Upper lobe of right lung (tissue), 1 donor: ENCODE measurements at regions not wholly inside any gene's neighbourhood (a gene's known extent, or its start where the extent isn't known, plus 50 kb on each side); places are given as distances from the start of the nearest gene placed in this dataset.

ENCODE experiments used
- ATAC-seq: fragments of 200-7000 bp; cut with Tn5 transposase; one replicate; pipeline ENCODE4 v1.9.1; 2020; ENCODE audit warnings: mild to moderate bottlenecking, moderate library complexity
- DNase-seq: peaks from one replicate; pipeline ENCODE4 v3.0.0-alpha.2; 2020
- H3K27ac ChIP-seq: fragments of 200-600 bp; one replicate; pipeline ENCODE4 v1.8.0; 2022
- H3K27me3 ChIP-seq: fragments of 200-600 bp; one replicate; pipeline ENCODE4 v1.8.0; 2022; ENCODE audit warnings: mild to moderate bottlenecking
- H3K36me3 ChIP-seq: fragments of 200-600 bp; one replicate; pipeline ENCODE4 v1.8.0; 2022
- H3K4me1 ChIP-seq: fragments of 200-600 bp; one replicate; pipeline ENCODE4 v1.8.0; 2022
- H3K4me3 ChIP-seq: fragments of 200-600 bp; one replicate; pipeline ENCODE4 v1.8.0; 2022; ENCODE audit warnings: mild to moderate bottlenecking
- H3K9me3 ChIP-seq: fragments of 200-600 bp; one replicate; pipeline ENCODE4 v1.8.0; 2022
- intact Hi-C: fragments of 100-400 bp; cut with DNase I; formaldehyde crosslinking; loops from one replicate; pipeline ENCODE4 v1.11.0; 2022
- TF ChIP-seq, protein P1 (sequence below): fragments of 200-600 bp; IDR thresholded peaks from one replicate; pipeline ENCODE4 v1.8.0; 2022; ENCODE audit warnings: antibody characterized with exemption
- donor health status: DM: no; HTN: yes; CAD: no; lungs with severe emphysema.

- ATAC-seq = no peak
Measured at GRCh38 chr4:29309050-29309449, 1411.1 kb upstream of the PCDH7 start.

DNA sequence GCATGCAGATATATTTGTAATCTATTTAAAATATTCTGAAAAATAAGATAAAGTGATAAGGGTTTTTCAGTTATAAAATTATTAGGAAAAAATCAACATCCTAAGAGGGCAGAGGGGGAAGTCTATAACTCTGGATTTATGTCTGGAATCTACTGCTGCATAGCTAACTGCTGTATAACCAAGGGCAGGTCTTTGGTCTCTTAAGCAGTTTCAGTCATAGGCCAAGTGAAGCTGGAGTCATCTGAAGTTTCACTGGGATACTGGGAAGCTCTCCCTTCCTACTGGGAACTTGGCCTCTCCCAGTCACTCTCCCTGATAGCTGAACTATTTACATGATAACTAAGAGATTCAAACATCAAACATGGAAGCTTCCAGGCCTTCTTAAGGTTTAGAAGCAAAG is 1409.9 kb upstream of the PCDH7 start:
- TF ChIP-seq, protein P1, sequence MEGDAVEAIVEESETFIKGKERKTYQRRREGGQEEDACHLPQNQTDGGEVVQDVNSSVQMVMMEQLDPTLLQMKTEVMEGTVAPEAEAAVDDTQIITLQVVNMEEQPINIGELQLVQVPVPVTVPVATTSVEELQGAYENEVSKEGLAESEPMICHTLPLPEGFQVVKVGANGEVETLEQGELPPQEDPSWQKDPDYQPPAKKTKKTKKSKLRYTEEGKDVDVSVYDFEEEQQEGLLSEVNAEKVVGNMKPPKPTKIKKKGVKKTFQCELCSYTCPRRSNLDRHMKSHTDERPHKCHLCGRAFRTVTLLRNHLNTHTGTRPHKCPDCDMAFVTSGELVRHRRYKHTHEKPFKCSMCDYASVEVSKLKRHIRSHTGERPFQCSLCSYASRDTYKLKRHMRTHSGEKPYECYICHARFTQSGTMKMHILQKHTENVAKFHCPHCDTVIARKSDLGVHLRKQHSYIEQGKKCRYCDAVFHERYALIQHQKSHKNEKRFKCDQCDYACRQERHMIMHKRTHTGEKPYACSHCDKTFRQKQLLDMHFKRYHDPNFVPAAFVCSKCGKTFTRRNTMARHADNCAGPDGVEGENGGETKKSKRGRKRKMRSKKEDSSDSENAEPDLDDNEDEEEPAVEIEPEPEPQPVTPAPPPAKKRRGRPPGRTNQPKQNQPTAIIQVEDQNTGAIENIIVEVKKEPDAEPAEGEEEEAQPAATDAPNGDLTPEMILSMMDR = no peak
- H3K36me3 ChIP-seq = no peaks in the 10 kb centered on the region
- intact Hi-C loops = no loop called here
- no peaks in the 10 kb centered on the region for H3K27me3 ChIP-seq
- H3K9me3 ChIP-seq = no peaks in the 10 kb centered on the region
- H3K27ac ChIP-seq = no peak overlapping the region
- no peak overlapping the region for H3K4me3 ChIP-seq
- ATAC-seq = no peak
- no peaks in the 10 kb centered on the region for H3K4me1 ChIP-seq
- DNase-seq = no peak

More at GRCh38 chr4:29309050-29309449, 1411.1 kb upstream of the PCDH7 start:
- TF ChIP-seq, protein P1 = no peak
- H3K4me3 ChIP-seq = no peak overlapping the region
- no peaks in the 10 kb centered on the region for H3K27me3 ChIP-seq
- no peaks in the 10 kb centered on the region for H3K4me1 ChIP-seq
- no peaks in the 10 kb centered on the region for H3K36me3 ChIP-seq
- no peak overlapping the region for H3K27ac ChIP-seq
- DNase-seq = no peak
- intact Hi-C loops = no loop called here
- H3K9me3 ChIP-seq = no peaks in the 10 kb centered on the region

GRCh38 chr4:29311247-29311646 is 1408.9 kb upstream of the PCDH7 start:
- H3K4me1 ChIP-seq = no peaks in the 10 kb centered on the region
- H3K9me3 ChIP-seq = no peaks in the 10 kb centered on the region
- TF ChIP-seq, protein P1 = no peak
- H3K27me3 ChIP-seq = no peaks in the 10 kb centered on the region
- H3K4me3 ChIP-seq = no peak overlapping the region
- DNase-seq (no peak), ATAC-seq (no peak)
- no peak overlapping the region for H3K27ac ChIP-seq
- intact Hi-C loops = no loop called here
- H3K36me3 ChIP-seq = no peaks in the 10 kb centered on the region

DNA sequence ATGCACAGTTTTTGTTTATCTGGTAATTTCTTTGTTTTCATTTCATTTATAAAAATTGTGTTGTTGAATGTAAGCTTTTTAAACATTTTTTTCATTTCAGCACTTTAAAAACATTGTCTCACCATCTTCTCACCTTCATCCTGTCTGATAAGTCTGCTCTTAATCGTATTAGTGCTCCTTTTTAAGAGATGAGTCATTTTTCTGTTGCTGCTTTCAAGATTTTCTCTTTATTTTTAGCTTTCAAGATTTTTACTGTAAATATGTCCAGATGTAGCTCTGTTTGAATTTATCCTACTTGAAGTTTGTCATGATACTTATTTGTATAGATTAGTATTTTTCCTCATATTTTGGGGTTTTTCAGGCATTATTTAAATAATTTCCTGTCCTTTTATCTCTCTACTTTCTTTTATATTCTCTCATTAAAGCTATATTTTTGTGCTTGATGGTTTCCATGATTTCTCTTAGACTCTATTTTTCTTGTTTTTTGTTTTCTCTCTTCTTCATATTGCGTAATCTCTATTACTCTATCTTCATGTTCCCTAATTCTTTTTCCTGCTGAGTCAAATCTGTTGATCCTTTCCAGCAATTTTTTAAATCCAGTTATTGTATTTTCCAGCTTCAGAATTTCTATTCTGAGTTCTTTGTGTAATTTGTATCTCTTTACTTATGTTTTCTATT is 1400.4 kb upstream of the PCDH7 start:
- Histone ChIP-seq H3K4me1 (no peaks in the 10 kb centered on the region), H3K9me3 (no peaks in the 10 kb centered on the region), H3K36me3 (no peaks in the 10 kb centered on the region), H3K27ac (no peak overlapping the region), H3K4me3 (no peak overlapping the region), H3K27me3 (no peaks in the 10 kb centered on the region)
- ATAC-seq = no peak
- intact Hi-C loops = no loop called here
- TF ChIP-seq, protein P1 = no peak
- DNase-seq = no peak

GRCh38 chr4:29320947-29321620 is 1399.1 kb upstream of the PCDH7 start:
- intact Hi-C loops = no loop called here

More at GRCh38 chr4:29320947-29321620, 1399.1 kb upstream of the PCDH7 start:
- Histone ChIP-seq H3K4me1 (no peaks in the 10 kb centered on the region), H3K4me3 (no peak overlapping the region), H3K27ac (no peak overlapping the region), H3K9me3 (no peaks in the 10 kb centered on the region), H3K36me3 (no peaks in the 10 kb centered on the region), H3K27me3 (no peaks in the 10 kb centered on the region)
- no peak for ATAC-seq
- no peak for DNase-seq
- TF ChIP-seq, protein P1 = no peak
